GM23248 (cell line): ENCODE measurements at regions not wholly inside any gene's neighbourhood (a gene's known extent, or its start where the extent isn't known, plus 50 kb on each side); places are given as distances from the start of the nearest gene placed in this dataset.

Experiments used
- EZH2 ChIP-seq: fragments of 200-600 bp; sonication (generic); IDR thresholded peaks from 2 replicates; pipeline ENCODE4 v1.6.1; 2018; ENCODE audit warnings: antibody characterized with exemption, mild to moderate bottlenecking; ENCODE audit not compliant: insufficient read depth, poor library complexity, severe bottlenecking
- EZH2phosphoT487 ChIP-seq: fragments of 200-600 bp; sonication (generic); IDR thresholded peaks from 2 replicates; pipeline ENCODE4 v1.6.1; 2018; ENCODE audit warnings: antibody characterized with exemption, moderate library complexity, mild to moderate bottlenecking, low read depth; ENCODE audit not compliant: insufficient read depth

DNA sequence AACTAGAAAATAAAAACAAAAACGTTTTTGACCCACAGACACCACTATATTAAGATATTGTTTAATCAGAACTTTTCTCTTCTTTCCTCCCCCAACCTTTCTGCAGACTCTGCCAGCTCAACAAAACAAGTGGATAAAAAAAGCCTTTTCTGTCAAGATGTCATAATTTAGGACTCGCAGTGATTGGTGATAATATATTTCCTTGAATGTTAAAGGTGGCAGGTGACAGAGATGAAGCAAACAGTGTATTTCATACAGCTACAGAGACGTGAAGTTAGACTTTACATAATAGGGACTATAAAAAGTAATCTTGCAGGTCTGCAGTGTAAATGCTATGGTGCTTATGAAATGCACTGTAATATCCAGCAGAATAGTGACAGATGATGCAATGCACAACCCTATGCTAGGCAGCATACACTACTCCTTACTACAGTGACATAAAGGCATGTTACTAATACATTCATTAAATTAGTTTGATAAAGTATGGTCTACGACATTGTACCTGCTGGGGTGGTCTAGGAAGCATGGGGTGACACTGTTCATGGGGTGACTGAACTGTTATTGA lies 326.7 kb upstream of the GRAMD2B start:
- TF ChIP-seq EZH2: no peak
- TF ChIP-seq EZH2phosphoT487: no peak
